HCT116 (cell line): ENCODE measurements at regions not wholly inside any gene's neighbourhood (a gene's known extent, or its start where the extent isn't known, plus 50 kb on each side); places are given as distances from the start of the nearest gene placed in this dataset.

Source experiments
- ATAC-seq: fragments of 200-7000 bp; cut with Tn5 transposase; 2 replicates; pipeline ENCODE4 v1.9.1; 2020; ENCODE audit warnings: mild to moderate bottlenecking, moderate library complexity
- BruUV-seq: library from RNA; stranded (reverse); fragments of 400-500 nt; replicated peaks from 2 replicates; lab custom pipeline; 2021; lab: Mats Ljungman, UMichigan
- CTCF ChIA-PET: fragments of 300-600 bp; sonication (Branson Sonifier 250); formaldehyde crosslinking; loops from one replicate; lab custom pipeline; 2021; ENCODE audit warnings: antibody characterized with exemption; lab: Charles Lee
- POLR2A ChIA-PET: fragments of 300-600, 350-600 bp; sonication (Branson Sonifier 250); formaldehyde crosslinking; loops from one replicate; lab custom pipeline; 2021; ENCODE audit warnings: antibody characterized with exemption; lab: Charles Lee
- RAD21 ChIA-PET, 2 experiments: fragments of 300-600 bp; sonication (Branson Sonifier 250); formaldehyde crosslinking; loops; one replicate each; lab custom pipeline; 2023; ENCODE audit warnings: low total read pairs in 2 of 2; ENCODE audit not compliant: uncharacterized antibody in 2 of 2, unreplicated experiment in 2 of 2, low non-redundant PET in 1 of 2; lab: Charles Lee
- DNase-seq: peaks from one replicate; pipeline ENCODE4 v3.0.0-alpha.2; 2010; ENCODE audit warnings: low read depth, low spot score
- H2AFZ ChIP-seq: fragments of 200-600 bp; shearing (Covaris generic), sonication (generic); 2 replicates; pipeline ENCODE4 v1.6.1; 2017; ENCODE audit warnings: low read depth, mixed run types, mixed read lengths, antibody characterized with exemption, low read length; ENCODE audit not compliant: poor library complexity, severe bottlenecking
- H3K27ac ChIP-seq: 2 replicates; pipeline ENCODE4 v1.5.1; 2012; ENCODE audit warnings: low read depth, low read length
- H3K27me3 ChIP-seq: fragments of 200-600 bp; sonication (generic); 2 replicates; pipeline ENCODE4 v1.6.1; 2016; ENCODE audit warnings: mixed run types, low read length, mixed read lengths; ENCODE audit not compliant: insufficient read depth
- H3K36me3 ChIP-seq, 2 experiments: fragments of 200-500 bp in 1 of 2; fragments of 200-600 bp in 1 of 2; sonication (Bioruptor generic) in 1 of 2; sonication (generic) in 1 of 2; 2 replicates each; pipeline versions ENCODE4 v1.5.1 to v1.6.1; 2014 to 2016; ENCODE audit warnings: low read length in 2 of 2, inconsistent platforms in 1 of 2, mixed read lengths in 1 of 2, mixed run types in 1 of 2; ENCODE audit not compliant: insufficient read depth in 2 of 2, control insufficient read depth in 1 of 2
- H3K4me1 ChIP-seq, 2 experiments: fragments of 200-600 bp in 1 of 2; sonication (generic) in 1 of 2; 2 replicates each; pipeline versions ENCODE4 v1.5.1 to v1.6.1; 2012 to 2017; ENCODE audit warnings: low read length in 2 of 2, inconsistent platforms in 1 of 2, mild to moderate bottlenecking in 1 of 2, mixed read lengths in 1 of 2, mixed run types in 1 of 2, moderate library complexity in 1 of 2; ENCODE audit not compliant: insufficient read depth in 2 of 2, control insufficient read depth in 1 of 2
- H3K4me2 ChIP-seq: fragments of 200-600 bp; sonication (generic); 2 replicates; pipeline ENCODE4 v1.6.1; 2017; ENCODE audit warnings: mixed run types, low read length, mixed read lengths
- H3K4me3 ChIP-seq, 2 experiments: fragments of 200-600 bp in 1 of 2; sonication (generic) in 1 of 2; replicated peaks in 1 of 2; 2 replicates each; pipeline ENCODE4 v1.5.1; 2011 to 2016; ENCODE audit warnings: low read length in 2 of 2, control low read depth in 1 of 2, low read depth in 1 of 2, mild to moderate bottlenecking in 1 of 2, mixed read lengths in 1 of 2, mixed run types in 1 of 2
- H3K79me2 ChIP-seq: fragments of 200-600 bp; sonication (generic); 2 replicates; pipeline ENCODE4 v1.6.1; 2017; ENCODE audit warnings: mild to moderate bottlenecking, mixed run types, low read length, moderate library complexity, mixed read lengths; ENCODE audit not compliant: insufficient read depth
- H3K9ac ChIP-seq: fragments of 200-600 bp; sonication (generic); 2 replicates; pipeline ENCODE4 v1.6.1; 2016; ENCODE audit warnings: low read length, mixed read lengths
- H3K9me2 ChIP-seq: fragments of 200-600 bp; sonication (generic), shearing (Covaris generic); 2 replicates; pipeline ENCODE4 v1.6.1; 2017; ENCODE audit warnings: mixed run types, mild to moderate bottlenecking, moderate library complexity; ENCODE audit not compliant: insufficient read depth
- H3K9me3 ChIP-seq, 2 experiments: fragments of 200-500 bp in 1 of 2; fragments of 200-600 bp in 1 of 2; sonication (Bioruptor generic) in 1 of 2; sonication (generic) in 1 of 2; 2 replicates each; pipeline ENCODE4 v1.6.1; 2014 to 2017; ENCODE audit warnings: low read length in 2 of 2, mixed read lengths in 2 of 2, inconsistent platforms in 1 of 2, low read depth in 1 of 2, mild to moderate bottlenecking in 1 of 2, mixed run types in 1 of 2, moderate library complexity in 1 of 2; ENCODE audit not compliant: control insufficient read depth in 1 of 2, insufficient read depth in 1 of 2
- H4K20me1 ChIP-seq: fragments of 200-600 bp; sonication (generic), shearing (Covaris generic); 2 replicates; pipeline ENCODE4 v1.6.1; 2017; ENCODE audit warnings: mixed run types, mild to moderate bottlenecking, moderate library complexity; ENCODE audit not compliant: insufficient read depth
- CEBPB ChIP-seq: IDR thresholded peaks from 2 replicates; pipeline ENCODE4 v1.6.1; 2012; ENCODE audit warnings: low read depth
- JUND ChIP-seq: IDR thresholded peaks from 2 replicates; pipeline ENCODE4 v1.6.1; 2012
- POLR2AphosphoS5 ChIP-seq: IDR thresholded peaks from 2 replicates; pipeline ENCODE4 v1.6.1; 2011; ENCODE audit warnings: mild to moderate bottlenecking, low read depth, low read length, moderate library complexity
- RAD21 ChIP-seq: IDR thresholded peaks from 2 replicates; pipeline ENCODE4 v1.6.1; 2012; ENCODE audit warnings: low read depth, mild to moderate bottlenecking
- SP1 ChIP-seq: IDR thresholded peaks from 2 replicates; pipeline ENCODE4 v1.6.1; 2012; ENCODE audit warnings: low read depth
- SRF ChIP-seq: IDR thresholded peaks from 2 replicates; pipeline ENCODE4 v1.6.1; 2012; ENCODE audit warnings: low read depth
- YY1 ChIP-seq: IDR thresholded peaks from 2 replicates; pipeline ENCODE4 v1.6.1; 2011; ENCODE audit warnings: low read length, low read depth, moderate library complexity, mild to moderate bottlenecking; ENCODE audit not compliant: insufficient replicate concordance; ENCODE audit errors: extremely low read depth
- ZNF274 ChIP-seq: fragments of 200-500 bp; sonication (Bioruptor generic); IDR thresholded peaks from 2 replicates; pipeline ENCODE4 v1.6.1; 2014; ENCODE audit warnings: mild to moderate bottlenecking, low read depth, low read length, inconsistent platforms
- intact Hi-C: fragments of 100-400 bp; cut with micrococcal nuclease; formaldehyde crosslinking; loops from 2 replicates; pipeline ENCODE4 v1.10.0; 2022

DNA sequence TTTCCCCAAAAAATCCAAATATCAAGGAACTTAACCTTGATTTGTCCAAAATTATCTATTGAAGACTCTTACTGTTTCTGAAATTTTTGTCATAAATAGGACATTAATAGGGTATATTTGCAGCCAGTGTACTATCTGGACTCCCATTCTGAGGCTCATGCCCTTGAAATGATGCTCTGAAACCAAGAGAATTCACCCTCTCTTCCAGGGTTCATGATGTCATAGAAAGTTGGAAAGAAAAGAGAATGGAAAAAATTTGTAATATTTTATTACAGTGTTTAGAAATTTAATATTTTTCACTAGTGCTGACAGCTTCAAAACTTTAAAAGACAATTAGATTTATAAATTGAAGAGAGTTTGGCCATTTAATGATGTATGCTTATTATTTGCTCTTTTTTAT, 712.5 kb downstream of the MCTP2 start:
- H3K9ac ChIP-seq = no peak overlapping the region
- H3K9me3 ChIP-seq = no peaks in the 10 kb centered on the region
- RAD21 ChIA-PET = no interaction called here
- no TSS peak for BruUV-seq
- H3K27ac ChIP-seq = no peak overlapping the region
- CTCF ChIA-PET = no interaction called here
- POLR2A ChIA-PET = no interaction called here
- ATAC-seq (no peak), DNase-seq (no peak)
- no peaks in the 10 kb centered on the region for H3K27me3 ChIP-seq
- TF ChIP-seq SRF = no peak
- TF ChIP-seq POLR2AphosphoS5 = no peak
- TF ChIP-seq SP1 = no peak
- TF ChIP-seq YY1 = no peak
- TF ChIP-seq JUND = no peak
- no peak for TF ChIP-seq RAD21
- H2AFZ ChIP-seq = no peak overlapping the region
- H4K20me1 ChIP-seq = no peaks in the 10 kb centered on the region
- no peaks in the 10 kb centered on the region for H3K4me1 ChIP-seq
- no peaks in the 10 kb centered on the region for H3K9me2 ChIP-seq
- H3K4me2 ChIP-seq = no peak overlapping the region
- H3K4me3 ChIP-seq = no peak overlapping the region
- no peaks in the 10 kb centered on the region for H3K36me3 ChIP-seq
- no peaks in the 10 kb centered on the region for H3K79me2 ChIP-seq
- intact Hi-C loops = no loop called here

DNA sequence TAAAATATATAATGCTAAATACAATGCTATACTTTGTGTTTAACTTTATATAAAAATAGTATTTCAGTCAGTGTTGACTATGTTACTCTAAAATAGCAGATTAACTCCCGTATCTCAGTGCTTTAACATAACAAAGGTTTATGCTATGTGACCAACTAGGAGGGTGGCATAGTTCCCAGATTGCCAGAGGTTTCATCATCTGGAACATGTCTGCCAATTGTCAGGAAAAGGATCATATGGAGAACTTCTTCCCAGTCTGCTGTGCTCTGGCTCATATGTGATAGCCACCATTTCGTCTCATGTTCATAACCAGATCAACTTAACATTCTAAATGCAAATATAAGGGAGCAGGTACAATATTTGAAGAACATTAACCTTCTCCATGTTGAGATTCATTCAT, 720.2 kb downstream of the MCTP2 start:
- no peak overlapping the region for H3K4me3 ChIP-seq
- no peak overlapping the region for H3K4me2 ChIP-seq
- peak; percentile 58; the same call in 1 of the 2 replicates for TF ChIP-seq CEBPB
- TF ChIP-seq ZNF274 = no peak
- no peaks in the 10 kb centered on the region for H3K36me3 ChIP-seq
- CTCF ChIA-PET = no interaction called here
- H3K4me1 ChIP-seq = no peaks in the 10 kb centered on the region
- no peak overlapping the region for H3K9ac ChIP-seq
- no peaks in the 10 kb centered on the region; the same call in 1 of the 2 replicates for H4K20me1 ChIP-seq
- POLR2A ChIA-PET = no interaction called here
- H3K27ac ChIP-seq = no peak overlapping the region
- no peaks in the 10 kb centered on the region for H3K9me2 ChIP-seq
- ATAC-seq (no peak), DNase-seq (no peak)
- intact Hi-C loops = no loop called here
- no TSS peak for BruUV-seq
- H2AFZ ChIP-seq = no peak overlapping the region
- H3K79me2 ChIP-seq = no peaks in the 10 kb centered on the region
- no peaks in the 10 kb centered on the region for H3K27me3 ChIP-seq
- RAD21 ChIA-PET = no interaction called here
- H3K9me3 ChIP-seq = peaks cover 0 to 3% of the 10 kb centered on the region in 2 experiments; a peak in 1 of 4 replicates
